Stimulated activated CD4-positive, alpha-beta T cell treated with anti-CD3 and anti-CD28 coated beads, Interleukin-1b, Interleukin-23, amount 100 ng/mL, for 1 hour (primary cell): ENCODE measurements at regions not wholly inside any gene's neighbourhood (a gene's known extent, or its start where the extent isn't known, plus 50 kb on each side); places are given as distances from the start of the nearest gene placed in this dataset.

Experiments used
- DNase-seq, 2 donors: peaks; one replicate each; pipeline ENCODE4 v3.0.0-alpha.2; 2020; ENCODE audit warnings: low read depth in 2 of 2

DNA sequence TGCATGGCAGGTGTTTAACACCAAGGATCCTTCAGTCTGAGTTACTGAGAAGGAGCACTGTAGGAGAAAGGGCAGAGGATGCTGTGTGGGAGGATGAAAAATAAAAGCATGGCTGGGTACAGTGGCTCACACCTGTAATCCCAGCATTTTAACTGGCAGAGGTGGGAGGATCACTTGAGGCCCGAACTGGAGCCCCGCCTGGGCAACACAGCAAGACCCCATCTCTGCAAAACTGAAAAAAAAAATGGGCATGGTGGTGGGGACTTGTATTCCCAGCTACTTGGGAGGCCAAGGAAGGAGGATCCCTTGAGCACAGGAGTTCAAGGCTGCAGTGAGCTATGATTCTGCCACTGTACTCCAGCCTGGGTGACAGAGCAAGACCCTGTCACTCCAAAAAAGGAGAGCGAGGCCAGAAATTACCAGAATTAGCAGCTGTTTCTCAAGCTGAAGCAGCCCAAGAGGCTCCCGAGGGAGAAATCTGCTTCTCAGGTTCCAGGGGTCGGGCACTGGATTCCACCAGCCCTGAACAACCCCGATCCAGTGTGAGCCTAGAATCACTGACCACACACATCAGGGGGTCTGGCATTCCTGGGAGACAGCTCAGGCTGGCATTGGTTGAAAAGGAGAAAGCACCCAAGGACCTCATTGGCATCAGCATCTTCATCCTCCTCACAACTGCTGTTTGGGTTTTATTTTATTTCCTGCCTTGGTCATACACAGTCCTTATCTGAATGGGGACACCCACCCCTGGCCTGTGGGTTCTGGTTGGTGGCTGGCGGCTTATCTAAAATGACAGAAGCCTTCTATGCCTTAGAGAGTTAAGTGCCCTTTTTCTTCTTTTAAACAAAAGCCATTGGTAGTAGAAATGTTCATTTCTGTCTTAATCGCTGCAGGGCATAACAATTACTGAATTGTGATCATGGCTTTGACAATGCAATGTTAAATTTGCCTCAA lies 66.3 kb upstream of the TRIM2 start:
- DNase-seq: no peak

DNA sequence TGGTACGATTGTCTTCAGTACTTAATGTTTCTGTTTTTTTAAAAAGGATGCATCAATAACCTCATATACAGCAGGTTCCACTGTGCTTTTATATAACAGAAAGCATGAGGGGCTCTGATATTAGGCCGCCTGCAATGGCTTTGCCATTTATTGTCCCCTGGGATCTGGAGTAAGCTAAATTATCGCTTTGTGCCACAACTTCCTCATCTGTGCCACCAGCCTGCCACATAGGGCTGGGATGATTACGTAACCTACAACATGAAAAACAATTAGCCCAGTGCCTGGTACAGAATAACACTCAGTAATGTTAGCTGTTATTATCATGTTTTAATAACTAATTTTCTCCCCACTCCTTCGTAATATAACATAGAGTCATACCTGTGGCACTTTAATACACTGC lies 65.5 kb upstream of the TRIM2 start:
- DNase-seq: no peak

DNA sequence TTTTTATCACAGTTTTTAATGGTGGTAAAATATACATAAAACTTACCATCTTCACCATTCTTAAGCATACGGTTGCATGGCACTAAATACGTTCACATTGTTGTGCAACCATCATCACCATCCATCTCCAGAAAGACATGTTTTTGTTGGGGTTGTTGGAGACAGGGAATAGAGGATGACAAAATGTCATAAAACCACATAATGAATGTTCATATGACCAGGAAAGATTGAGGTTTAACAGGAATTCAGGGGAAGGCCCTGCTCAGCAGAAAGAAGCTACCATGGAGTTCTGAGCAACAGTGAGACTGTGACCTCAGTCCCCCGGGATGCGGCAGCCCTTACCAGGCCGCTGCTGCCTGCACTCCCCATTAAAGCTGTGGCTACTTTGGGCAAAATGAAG lies 63.9 kb upstream of the TRIM2 start:
- DNase-seq: no peak

DNA sequence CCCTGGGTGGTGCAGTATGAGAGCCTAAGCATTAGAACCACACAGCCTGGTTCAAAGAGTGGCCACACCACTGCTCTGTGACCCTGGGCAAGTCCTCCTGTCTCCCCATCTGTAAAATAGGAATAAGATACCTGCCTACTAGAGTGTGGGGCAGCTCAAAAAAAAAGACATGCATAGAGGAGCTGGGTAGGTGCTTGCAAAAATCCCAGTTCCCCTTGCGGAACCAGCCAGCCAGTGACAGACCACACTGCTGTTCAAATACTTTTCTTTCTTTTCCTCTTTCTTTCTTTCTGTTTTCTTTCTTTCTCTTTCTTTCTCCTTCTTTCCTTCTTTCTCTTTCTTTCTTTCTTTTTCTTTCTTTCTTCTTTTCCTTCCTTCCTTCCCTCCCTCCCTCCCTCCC lies 63.0 kb upstream of the TRIM2 start:
- DNase-seq: no peak

DNA sequence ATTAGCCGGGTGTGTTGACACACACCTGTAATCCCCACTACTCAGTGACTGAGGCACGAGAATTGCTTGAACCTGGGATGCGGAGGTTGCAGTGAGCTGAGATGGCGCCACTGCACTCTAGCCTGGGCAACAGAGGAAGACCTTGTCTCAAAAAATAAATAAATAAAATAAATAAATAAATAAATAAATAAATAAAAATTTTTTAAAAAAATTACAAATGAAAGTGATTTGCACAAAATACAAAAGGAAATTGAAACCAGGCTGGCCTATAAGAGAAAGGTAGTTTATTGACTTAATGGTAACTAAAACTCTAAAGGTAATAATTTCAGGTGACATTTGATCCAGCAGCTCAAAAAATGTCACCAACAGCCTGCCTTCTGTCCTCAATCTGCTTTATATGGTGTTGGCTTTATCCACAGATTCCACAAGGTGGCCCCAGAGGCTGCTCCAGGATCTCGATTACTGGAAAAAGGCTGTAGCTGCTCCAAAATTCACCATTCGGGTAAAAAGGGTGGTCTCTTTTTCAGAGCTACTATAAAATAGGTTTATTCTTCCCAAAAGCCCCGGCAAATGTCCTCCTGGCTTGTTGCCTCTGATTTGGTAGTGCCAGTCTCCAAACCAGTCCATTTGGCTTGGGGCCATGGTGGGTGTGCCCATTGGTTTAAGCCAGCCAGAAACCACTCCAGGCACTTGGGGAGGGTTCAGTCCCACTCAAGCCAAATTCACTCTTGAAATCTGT lies 61.4 kb upstream of the TRIM2 start:
- no peak for DNase-seq

DNA sequence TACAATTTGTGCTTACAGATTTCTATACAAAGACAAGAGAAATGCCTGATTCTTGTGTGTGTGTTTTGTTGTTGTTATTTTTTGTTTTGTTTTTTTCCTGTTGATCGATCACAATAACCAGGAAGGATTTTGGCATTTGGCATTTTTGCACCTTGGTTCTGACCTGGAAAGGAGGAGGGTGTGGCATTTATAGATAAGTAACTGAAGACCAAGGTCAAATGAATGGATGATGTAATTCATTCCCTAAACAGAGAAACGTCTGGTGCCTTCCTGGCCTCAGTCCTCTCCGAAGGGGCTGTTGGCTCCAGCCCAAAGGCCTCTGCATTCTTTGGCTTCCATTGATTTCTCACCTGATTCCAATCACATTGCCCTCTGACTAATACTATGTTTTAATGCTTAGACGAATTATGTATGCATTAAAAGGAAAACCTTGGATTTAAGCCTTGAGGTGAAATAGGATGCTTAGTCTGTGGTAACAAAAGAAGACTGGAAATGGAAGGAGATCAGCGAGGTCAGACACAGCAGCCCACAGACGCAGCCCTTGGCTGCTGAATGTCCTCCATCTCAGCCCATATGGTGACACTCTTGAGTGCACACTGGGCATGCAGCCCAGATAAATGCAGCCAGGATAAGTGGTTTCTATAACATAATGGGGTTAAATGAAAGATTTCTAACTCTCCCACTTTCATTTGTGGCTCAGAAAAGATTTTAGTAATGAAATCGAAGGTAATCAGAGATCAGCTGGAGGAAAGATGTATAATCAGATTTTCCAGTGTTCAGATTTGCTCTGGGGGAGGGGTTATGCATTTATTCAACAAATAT lies 60.5 kb upstream of the TRIM2 start:
- DNase-seq: no peak

DNA sequence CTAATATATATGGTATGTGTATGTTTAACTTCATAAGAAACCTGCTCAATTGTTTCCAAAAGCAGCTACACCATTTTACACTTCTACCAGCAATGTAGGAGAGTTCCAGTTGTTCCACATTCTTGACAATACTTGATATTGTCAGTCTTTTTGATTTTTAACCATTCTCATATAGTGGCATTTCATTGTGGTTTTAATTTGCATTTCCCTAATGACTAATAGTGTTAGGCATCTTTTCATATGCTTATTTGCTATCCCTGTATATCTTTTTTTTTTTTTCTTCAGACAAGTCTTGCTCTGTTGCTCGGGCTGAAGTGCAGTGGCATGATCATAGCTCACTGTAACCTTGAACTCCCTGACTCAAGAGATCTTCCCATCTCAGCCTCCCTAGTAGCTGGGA lies 58.2 kb upstream of the TRIM2 start:
- DNase-seq: no peak

DNA sequence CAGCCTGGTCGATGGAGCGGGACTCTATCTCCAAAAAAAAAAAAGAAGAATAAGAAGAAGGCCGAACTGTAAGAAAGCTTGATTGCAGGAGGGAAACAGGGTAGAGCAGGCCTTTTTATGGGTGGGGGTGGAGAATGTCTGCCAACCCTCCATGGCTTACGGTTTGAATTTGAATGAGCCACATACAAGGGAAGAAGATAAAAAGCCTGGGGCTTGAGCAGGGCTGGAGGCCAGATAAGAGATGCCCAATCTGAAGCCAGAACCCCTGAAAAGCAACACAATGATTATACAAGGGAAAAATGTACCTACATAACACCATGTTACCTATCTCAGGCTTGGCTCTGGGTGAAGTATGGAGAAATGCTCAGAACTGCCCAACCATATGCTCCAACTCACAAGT lies 57.3 kb upstream of the TRIM2 start:
- DNase-seq: no peak

DNA sequence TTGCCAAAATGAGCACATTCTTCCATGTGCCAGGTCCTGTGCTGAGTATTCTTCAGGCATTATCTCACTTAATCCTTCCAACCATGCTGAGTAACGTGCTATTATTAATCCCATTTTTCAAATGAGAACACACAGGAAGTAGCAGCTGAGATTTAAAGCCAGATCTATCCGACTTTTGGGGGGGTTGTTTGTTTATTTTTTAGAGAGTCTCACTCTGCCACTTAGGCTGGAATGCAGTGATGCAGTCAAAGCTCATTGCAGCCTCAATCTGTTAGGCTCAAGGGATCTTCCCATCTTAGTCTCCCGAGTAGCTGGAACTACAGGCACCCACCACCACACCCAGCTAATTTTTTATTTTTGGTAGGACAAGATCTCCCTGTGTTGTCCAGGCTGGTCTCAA lies 55.5 kb upstream of the TRIM2 start:
- no peak for DNase-seq

DNA sequence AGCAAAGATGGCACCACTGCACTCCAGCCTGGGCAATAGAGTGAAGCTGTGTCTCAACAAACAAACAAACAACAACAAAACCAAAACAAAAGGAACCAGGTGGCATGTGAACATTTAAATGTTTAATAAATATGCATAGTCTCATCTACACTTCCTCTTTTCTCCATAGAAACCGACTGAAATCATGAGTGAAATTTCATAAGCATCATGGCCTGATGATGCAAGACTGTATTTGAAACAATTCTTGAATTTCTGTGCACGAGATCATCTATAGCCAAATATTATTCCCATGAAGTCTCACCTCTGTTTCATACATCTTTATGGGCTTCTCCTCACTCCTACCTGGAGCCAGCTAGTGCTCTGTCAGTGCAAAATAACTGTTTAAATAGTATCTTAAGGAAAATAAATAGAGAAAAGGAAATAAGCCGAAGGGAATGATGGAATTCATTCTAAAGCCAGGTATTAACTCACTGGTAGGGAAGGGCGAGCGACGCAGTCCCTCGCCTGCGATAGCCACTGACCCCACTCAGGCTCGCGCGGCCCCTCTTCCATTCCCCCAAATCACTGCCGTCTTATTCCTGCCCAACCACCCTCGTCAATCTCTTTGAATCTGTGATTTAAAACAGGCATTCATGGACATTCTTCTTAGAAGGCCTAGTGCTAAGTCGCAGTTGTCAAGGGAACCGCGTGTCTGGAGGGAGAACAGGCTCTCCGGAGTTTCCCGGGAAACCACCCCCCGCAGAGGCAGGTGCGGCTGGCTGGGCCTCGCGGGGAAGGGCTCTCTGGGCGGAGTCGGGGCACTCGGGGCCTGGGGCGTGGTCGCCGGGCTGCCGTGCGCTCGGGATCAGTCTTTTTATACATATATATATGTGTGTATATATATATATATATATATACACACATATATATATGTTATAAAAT lies 52.4 kb upstream of the TRIM2 start:
- peak in 1 of 2 donors; percentile 17 for DNase-seq

DNA sequence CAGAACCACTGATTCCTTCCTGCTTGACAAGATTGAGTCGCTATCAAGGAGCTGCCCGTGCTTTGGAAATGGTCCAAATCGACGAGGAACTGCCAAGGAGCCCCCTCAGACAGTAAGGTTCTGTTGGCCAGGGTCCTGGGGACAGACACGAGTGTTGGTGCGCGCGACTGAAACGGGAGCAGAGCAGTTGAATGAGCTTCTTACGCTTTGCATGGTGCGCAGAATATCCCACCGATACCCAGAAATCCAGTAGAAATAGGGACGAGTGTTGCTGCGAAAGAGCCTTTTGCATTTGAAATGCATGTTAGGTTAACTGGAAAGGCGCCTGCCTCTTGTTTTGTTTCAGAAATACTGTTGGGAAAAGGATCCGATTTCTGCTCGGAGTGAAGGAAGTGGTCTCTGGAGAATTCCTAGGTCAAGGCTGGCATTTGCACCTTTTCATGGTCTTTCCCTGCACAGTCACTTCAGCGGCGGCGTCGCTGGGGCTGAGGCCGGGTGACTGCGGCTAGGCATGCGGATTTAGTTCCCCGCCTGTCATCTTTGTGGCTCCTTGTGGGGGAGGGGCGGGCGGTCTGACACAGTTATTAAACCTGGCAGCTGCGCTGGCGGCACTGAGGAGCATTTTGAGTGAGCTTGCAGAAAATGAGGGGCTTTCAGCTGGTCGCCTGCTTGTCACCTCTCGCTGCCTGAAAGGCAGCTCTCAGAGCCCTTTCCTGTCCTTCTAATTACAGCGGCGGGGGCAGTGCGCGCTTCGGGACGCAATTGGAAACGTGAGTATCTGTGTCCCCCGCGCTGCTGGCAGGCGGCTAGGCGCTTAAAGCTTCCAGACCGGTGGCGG lies 51.5 kb upstream of the TRIM2 start:
- peak; percentile 7 to 45 for DNase-seq

DNA sequence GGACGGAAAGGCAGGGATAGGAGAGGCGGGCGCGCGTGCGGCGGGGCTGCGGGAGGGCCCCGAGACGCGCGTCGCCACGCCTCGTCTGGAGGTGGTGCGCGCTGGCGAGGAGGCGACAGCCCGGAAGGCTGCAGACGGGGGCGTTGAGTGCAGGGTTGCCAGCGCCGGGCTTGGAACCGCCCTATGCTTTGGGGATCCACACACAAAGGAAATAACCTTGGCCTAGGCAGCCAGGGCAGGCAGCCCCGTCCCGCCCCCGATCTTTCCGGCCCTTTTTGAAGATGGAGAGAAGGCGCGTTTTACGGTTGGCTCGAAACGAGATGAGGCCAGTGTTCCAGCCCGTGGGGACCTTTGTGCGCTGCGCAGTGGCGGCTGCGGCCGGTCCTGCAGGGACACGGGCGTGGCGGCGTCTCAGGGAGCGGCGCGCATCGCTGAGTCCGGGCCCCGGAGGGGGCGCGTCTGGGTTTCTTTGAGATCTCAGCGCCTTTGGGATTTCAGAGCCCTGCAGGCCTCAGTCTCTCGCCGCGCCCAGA lies 50.8 kb upstream of the TRIM2 start:
- peak; percentile 38 to 56 for DNase-seq

DNA sequence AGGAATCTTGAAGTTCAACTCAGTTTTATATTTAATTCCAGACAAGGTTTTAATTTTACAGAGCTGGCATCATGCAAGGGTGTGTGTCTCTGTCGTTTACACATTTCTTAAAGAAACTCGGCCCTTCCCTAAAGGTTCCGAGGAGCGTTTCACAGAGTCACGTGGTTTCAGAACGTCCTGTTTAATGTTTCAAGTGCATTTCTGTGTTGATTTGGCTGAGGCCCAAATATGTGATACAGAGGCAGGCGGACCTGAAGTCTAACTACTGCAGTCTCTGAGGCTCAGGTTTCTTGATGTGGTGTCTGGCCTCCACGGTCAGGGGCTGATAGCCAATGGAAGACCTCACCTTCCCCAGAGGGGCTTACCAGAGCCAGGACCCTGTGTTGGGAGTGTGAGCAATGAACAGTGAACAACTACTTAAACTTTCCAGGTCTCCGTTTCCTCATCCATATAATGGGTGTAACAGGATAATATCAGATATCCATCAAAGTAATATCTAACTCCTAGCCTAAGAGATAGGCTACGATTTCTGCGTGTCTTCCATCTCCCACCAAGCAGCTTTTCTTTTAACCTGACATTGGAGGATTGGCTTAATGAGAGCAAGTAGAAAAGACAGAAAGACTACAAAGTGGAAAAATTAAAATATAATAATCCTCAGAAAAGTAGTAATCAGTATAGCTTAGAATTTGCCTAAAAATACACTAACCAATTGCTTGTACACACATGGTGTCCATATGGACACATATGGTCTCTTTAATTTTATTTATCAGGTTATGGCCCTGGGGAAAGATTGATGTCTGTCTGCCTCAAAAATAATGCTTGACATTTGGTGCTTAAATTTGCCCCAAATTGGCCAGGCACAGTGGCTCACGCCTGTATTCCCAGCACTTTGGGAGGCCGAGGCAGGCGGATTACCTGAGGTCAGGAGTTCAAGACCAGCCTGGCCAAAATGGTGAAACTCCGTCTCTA lies 50.0 kb upstream of the TRIM2 start:
- DNase-seq: no peak
